HG03571 (cell line): ENCODE measurements at regions not wholly inside any gene's neighbourhood (a gene's known extent, or its start where the extent isn't known, plus 50 kb on each side); places are given as distances from the start of the nearest gene placed in this dataset.

Experiments
- ATAC-seq: cut with Tn5 transposase; IDR thresholded peaks from one replicate; pipeline ENCODE4 v1.9.1; 2021; ENCODE audit not compliant: unreplicated experiment

DNA sequence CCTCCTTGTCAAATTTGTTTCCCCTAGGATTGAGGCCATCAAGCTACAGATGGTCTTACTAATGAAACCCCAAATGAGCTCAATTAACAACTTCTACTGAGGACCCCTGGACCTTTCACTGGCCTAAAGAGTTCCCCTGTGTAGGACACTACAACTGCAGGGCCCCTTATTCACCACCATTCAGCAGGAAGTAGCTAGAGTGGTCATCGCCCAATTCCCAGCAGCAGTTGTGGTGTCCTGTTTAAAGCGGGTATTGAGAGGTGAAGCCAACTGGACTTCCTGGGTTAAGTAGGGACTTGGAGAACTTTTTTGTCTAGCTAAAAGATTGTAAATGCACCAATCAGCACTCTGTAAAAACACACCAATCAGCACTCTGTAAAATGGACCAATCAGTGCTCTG is 1466.9 kb downstream of the KCNT2 start:
- ATAC-seq, result no peak

DNA sequence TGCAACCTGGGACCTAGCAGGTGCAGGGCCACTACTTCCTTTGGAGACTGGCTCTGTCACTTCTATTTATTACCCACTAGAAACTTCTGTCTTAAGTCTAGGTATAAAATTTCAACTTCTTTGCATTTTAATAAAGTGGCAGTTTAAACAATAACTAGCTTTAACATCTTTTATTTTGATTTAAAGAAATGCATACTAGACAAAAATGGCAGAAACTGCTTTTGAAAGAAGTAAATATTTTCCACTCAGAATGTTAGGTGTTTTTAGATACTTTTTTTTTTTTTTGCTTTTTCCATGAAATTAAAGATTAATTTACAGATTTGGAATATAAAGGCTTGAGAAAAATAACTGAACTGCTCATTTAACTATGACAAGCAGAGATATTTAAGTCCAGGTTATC is 1477.6 kb downstream of the KCNT2 start:
- no peak for ATAC-seq

- ATAC-seq, result no peak
Measured at GRCh38 chr1:195122497-195122896, 1485.7 kb downstream of the KCNT2 start.

DNA sequence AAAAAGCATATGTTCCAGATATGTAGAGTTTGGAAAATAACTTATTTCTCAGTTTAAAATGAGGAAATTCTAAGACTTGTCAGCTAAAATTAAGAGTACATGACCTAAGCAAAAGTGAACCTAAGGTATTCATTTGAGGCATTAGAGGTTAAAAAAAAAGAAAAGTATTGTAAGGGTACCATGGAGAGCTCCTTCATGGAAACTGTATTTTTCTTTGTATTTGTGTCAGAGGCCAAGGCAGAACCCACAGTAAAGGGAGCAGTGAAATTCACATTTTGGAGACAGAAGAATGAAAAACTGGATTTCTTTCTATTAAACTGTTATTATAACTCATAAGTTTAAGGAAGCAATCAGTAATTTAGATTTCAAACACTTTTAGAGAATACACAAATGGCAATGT is 1494.8 kb downstream of the KCNT2 start:
- no peak for ATAC-seq

DNA sequence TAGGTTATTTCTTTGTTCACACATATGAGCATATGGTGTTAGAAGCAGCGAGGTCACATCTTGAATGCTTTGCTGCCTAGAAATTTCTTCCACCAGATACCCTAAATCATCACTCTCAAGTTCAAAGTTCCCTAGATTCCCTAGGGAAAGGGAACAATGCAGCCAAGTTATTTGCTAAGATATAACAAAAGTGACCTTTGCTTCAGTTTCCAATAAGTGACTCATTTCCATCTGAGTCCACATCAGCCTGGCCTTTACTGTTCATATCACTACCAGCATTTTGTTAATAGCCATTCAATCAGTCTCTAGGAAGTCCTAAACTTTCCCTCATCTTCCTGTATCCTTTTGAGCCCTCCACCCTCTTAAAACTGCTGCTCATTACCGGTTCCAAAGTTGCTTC is 1502.5 kb downstream of the KCNT2 start:
- no peak for ATAC-seq

- no peak for ATAC-seq
Measured at GRCh38 chr1:195105281-195105680, 1503.0 kb downstream of the KCNT2 start.

DNA sequence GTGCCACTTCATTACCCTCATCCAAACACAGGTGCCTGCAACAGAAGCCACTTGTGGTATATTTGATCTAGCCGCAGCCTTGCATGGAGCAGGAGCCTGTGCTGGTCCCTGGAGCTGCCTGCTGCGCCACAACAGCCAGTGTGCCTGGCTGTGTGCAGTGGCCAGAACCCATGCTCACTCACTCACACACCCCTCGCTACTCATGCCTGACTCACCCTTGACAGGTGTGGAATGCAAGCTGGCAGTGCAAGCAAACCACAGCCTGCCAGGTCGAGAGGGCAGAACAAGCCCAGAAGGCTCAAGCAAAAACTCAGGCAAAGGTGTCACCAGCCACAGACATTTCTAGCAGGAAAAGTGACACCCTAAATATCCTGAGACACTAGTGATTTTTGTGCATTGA is 1510.9 kb downstream of the KCNT2 start:
- ATAC-seq, result no peak

DNA sequence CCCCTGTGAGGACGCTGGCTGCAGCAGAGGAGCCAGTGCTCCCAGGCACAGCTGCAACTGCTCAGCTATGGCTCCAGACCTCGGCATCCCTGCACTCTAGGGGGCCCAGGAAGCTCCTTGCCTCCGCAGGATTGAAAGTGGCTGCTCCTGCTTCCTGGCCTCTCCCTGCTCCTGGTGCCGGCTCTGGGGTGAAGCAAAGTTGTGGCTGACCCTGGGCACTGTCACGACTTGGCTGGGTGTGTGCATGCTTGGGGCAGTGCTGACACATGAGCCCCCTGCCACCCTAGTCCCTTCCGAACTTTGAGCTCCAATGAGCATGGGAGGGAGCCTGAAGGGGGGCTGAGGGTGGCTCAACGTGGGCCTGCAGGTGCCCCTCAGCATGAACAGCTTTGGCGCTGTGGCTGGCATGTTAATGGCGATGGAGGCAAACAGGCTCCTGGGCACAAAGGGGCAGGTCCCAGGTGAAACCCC is 1512.2 kb downstream of the KCNT2 start:
- ATAC-seq, result no peak

GRCh38 chr1:195085196-195085595 is 1523.0 kb downstream of the KCNT2 start:
- no peak for ATAC-seq

DNA sequence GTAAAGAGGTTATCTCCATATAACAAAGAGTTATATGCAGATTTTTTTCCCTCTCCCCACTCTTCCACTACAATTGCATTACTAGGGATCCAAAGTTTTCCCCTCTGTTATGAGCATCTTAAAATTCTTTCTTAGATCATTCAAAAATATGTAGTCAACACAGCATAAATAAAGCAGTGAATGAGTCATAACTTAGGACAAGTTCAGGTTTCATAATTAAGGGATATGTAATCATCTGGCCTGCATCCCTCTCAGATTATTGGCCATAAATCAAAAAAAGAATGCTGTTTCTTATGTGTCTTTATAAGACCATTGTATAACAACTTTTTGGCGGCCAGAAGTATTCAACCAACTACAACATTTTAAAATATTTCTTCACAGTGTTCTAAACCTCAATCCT is 1526.1 kb downstream of the KCNT2 start:
- no peak for ATAC-seq

DNA sequence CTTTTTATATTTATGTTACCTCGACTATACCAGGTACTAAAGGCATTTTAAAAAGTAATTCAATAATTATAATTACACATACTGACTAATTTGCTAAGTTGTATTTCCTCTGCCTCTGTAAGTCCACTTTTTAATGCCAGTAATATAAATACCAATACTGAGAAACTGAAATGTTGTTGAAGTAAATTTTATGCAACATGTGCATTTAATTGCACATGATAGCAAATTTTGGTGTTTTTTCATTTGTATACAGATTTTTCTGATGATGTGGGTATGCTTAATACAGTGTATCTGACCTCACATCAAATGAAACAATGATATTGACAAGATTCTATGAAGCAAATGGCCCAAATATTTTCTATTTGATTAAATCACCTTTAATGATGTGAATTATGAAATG is 1531.6 kb downstream of the KCNT2 start:
- no peak for ATAC-seq

DNA sequence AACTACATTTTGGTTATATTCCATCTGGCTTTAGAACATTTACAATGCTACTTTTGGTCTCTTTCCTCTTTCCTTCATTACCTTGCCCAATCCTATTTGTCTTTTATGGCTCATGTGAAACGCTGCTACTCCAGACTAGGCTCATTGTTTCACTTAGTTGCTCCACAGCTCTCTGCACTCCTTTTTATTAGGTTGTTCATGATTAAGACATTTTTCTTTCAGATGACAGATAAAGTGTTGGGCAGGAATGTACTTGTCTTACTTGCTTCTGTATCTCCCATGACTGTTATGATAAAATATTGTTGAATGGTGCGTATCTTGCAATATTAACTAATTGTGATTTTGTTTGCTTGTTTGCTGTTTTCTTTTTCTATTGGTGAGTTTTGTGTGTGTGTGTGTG is 1532.3 kb downstream of the KCNT2 start:
- no peak for ATAC-seq

GRCh38 chr1:195071461-195071860 is 1536.8 kb downstream of the KCNT2 start:
- ATAC-seq, result no peak

DNA sequence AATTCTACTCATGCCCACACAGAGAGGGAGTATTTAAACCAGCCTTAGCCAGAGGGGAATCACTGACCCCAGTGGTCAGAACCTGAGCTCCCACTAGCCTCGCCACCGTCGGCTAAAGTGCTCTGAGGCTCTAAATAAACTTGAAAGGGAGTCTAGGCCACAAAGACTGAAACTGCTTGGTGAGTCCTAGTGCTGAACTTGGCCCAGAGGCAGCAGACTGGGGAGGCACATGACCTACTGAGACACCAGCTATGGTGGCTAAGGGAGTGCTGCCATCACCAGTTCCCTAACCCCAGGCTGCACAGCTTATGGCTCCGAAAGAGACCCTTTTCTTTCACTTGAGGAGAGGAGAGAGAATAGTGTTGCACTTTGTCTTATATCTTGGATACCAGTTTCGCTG is 1542.8 kb downstream of the KCNT2 start:
- ATAC-seq, result no peak

- ATAC-seq, result no peak
Measured at GRCh38 chr1:195064358-195064757, 1543.9 kb downstream of the KCNT2 start.

DNA sequence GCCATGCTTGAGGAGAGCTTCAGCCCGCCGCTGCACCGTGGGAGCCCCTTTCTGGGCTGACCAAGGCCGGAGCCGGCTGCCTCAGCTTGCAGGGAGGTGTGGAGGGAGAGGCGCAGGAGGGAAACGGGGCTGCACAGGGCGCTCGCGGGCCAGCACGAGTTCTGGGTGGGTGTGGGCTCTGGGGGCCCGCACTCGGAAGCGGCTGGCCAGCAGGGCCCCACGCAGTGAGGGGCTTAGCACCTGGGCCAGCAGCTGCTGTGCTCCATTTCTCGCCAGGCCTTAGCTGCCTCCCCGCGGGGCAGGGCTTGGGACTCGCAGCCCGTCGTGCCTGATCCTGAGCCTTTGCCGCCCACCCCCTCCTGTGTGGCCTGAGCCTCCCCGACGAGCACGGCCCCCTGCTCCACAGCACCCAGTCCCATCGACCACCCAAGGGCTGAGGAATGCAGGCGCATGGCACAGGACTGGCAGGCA is 1554.0 kb downstream of the KCNT2 start:
- ATAC-seq, result no peak

GRCh38 chr1:195053478-195053877 is 1554.8 kb downstream of the KCNT2 start:
- no peak for ATAC-seq

DNA sequence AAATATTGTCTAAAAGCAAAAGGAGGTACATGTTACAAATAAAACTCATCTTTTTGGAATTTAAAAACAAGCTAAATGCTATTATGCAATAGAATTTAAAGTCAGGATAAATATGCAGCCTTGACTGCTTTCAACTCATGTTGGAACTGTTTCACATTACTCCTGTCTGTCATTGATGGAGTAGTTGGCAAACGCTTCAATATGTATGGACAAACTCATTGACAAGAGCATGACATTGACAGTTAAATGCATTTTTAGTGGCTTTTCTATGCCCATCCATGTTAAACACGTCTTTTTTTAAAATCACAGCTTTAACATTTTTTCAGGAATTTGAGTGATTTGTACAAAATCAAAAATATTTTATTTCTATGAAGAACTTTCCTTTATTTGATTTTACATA is 1560.5 kb downstream of the KCNT2 start:
- ATAC-seq, result no peak

DNA sequence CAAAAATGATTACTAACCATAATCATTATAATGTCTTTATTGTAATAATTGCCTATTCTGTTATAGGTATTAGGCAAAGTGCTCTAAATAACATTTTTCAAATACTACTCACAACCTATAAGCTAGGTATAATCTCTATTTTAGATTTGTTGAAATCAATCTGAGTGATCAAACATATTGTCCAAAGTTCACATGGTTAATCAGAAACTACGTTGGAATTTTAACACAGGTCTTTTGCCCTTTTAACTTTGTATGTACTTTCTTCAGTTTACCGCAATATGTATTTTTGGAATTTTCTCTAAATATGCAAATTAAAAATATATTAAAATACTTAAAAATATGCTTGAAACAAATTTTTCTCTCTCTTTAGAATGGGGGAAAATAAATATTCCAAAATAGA is 1563.2 kb downstream of the KCNT2 start:
- no peak for ATAC-seq

DNA sequence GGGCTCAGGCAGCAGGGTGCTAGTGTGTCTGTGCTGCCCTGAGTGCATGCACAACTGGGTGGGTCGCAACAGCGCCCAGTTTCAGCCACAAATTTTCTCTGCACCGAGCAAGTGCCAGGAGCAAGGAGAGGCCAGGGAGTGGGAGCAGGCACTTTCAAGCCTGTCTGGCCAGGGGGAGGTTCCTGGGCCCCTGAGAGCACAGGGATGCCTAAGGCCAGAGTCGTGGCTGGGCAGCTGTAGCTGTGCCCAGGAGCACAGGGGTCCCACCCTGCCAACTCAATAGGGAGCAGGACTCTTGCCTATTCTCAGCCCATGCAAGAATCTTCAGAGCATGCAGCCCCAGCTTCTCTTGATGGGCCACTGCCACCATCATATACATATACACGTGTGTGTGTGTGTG is 1577.4 kb downstream of the KCNT2 start:
- ATAC-seq, result no peak

DNA sequence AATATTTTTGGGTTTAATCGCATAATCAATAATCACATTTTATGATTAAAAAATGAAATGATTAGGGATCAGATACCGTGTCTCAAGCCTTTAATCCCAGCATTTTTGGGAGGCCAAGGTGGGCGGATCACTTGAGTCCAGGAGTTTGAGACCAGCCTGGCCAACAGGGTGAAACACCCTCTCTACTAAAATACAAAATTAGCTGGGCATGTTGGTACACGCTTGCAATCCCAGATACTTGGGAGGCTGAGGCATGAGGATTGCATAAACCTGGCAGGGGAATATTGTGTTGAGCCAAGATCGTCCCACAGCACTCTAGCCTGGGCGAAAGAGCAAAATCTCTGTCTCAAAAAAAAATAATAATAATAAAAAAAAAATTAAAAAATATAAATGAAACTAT is 1581.4 kb downstream of the KCNT2 start:
- no peak for ATAC-seq

- ATAC-seq, result no peak
Measured at GRCh38 chr1:195019385-195019784, 1588.9 kb downstream of the KCNT2 start.

- no peak for ATAC-seq
Measured at GRCh38 chr1:195012995-195013394, 1595.2 kb downstream of the KCNT2 start.

DNA sequence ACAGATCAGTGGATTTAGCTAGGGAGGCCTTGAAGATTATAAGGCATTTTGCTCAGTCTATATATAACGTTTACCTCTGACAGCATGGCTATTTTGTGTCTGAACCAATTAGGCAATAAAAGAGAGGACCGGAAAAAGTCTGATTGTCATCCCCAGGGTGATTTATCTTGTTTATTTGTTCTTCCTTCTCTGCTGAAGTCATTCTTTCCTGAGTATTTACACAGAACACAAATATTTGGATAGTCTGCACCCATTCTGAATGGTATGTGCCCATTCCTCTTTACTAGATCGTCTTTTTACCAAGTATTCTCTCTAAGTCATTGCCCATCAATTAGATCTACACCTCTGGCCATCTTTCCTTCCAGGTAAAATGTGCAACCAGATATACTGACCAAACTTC is 1602.9 kb downstream of the KCNT2 start:
- ATAC-seq, result no peak
